Left lung (tissue), 4 donors: ENCODE measurements at regions not wholly inside any gene's neighbourhood (a gene's known extent, or its start where the extent isn't known, plus 50 kb on each side); places are given as distances from the start of the nearest gene placed in this dataset.

Experiments
- ATAC-seq: fragments of 200-7000 bp; cut with Tn5 transposase; one replicate; pipeline ENCODE4 v1.9.1; 2020; ENCODE audit warnings: moderate library complexity
- DNase-seq, 4 donors: peaks; one replicate each; pipeline ENCODE4 v3.0.0-alpha.2; 2013 to 2020
- H3K27ac ChIP-seq, 2 donors: fragments of 200-600 bp; sonication (generic) in 1 of 2; one replicate each; pipeline versions ENCODE4 v1.5.0 to v1.8.0; 2020 to 2021
- H3K27me3 ChIP-seq, 2 donors: fragments of 200-600 bp; sonication (generic) in 1 of 2; one replicate each; pipeline versions ENCODE4 v1.5.0 to v1.8.0; 2020 to 2021
- H3K36me3 ChIP-seq, 2 donors: fragments of 200-600 bp; sonication (generic) in 1 of 2; one replicate each; pipeline versions ENCODE4 v1.5.0 to v1.8.0; 2020 to 2021
- H3K4me1 ChIP-seq, 2 donors: fragments of 200-600 bp; one replicate each; pipeline ENCODE4 v1.8.0; 2021
- H3K4me3 ChIP-seq, 2 donors: fragments of 200-600 bp; sonication (generic) in 1 of 2; one replicate each; pipeline versions ENCODE4 v1.5.0 to v1.8.0; 2020 to 2021; ENCODE audit warnings: mild to moderate bottlenecking in 1 of 2
- H3K9me3 ChIP-seq, 2 donors: fragments of 200-600 bp; sonication (generic) in 1 of 2; one replicate each; pipeline versions ENCODE4 v1.5.0 to v1.8.0; 2020 to 2021
- CTCF ChIP-seq, 2 donors: fragments of 200-600 bp; sonication (generic) in 1 of 2; IDR thresholded peaks; one replicate each; pipeline versions ENCODE4 v1.5.0 to v1.8.0; 2021; ENCODE audit warnings: antibody characterized with exemption in 2 of 2
- intact Hi-C, 2 donors: fragments of 100-400 bp; cut with DNase I; formaldehyde crosslinking; loops; one replicate each; pipeline versions ENCODE4 v1.11.2 to v1.14.2; 2022
- donor health status: DM: no; HTN: yes; CAD: no.
- donor health status: DM: no; HTN: no; CAD: no.

- Histone ChIP-seq H3K27ac (no peak overlapping the region), H3K4me3 (no peak overlapping the region), H3K4me1 (no peaks in the 10 kb centered on the region), H3K36me3 (no peaks in the 10 kb centered on the region), H3K27me3 (no peaks in the 10 kb centered on the region), H3K9me3 (no peaks in the 10 kb centered on the region)
- intact Hi-C loops: no loop called here
- ATAC-seq (no peak), DNase-seq (no peak)
- no peak for TF ChIP-seq CTCF (IDR thresholded peaks at IDR 0.05)
Measured at GRCh38 chr10:33045421-33045820, 87.4 kb upstream of the ITGB1 start.

GRCh38 chr10:33042565-33042964 is 84.5 kb upstream of the ITGB1 start:
- Histone ChIP-seq H3K27ac (no peak overlapping the region), H3K4me1 (no peaks in the 10 kb centered on the region), H3K4me3 (no peak overlapping the region), H3K9me3 (no peaks in the 10 kb centered on the region), H3K36me3 (no peaks in the 10 kb centered on the region), H3K27me3 (no peaks in the 10 kb centered on the region)
- intact Hi-C loops: no loop called here
- DNase-seq (no peak), ATAC-seq (no peak)
- no peak for TF ChIP-seq CTCF (IDR thresholded peaks at IDR 0.05)

GRCh38 chr10:33041783-33042437 is 83.9 kb upstream of the ITGB1 start:
- Histone ChIP-seq H3K4me3 (no peak overlapping the region), H3K27me3 (no peaks in the 10 kb centered on the region), H3K4me1 (no peaks in the 10 kb centered on the region), H3K36me3 (no peaks in the 10 kb centered on the region), H3K9me3 (no peaks in the 10 kb centered on the region), H3K27ac (no peak overlapping the region)
- no peak for DNase-seq
- no peak for TF ChIP-seq CTCF (IDR thresholded peaks at IDR 0.05)
- intact Hi-C loops: no loop called here
- no peak for ATAC-seq

GRCh38 chr10:33040436-33040835 is 82.4 kb upstream of the ITGB1 start:
- Histone ChIP-seq H3K27me3 (no peaks in the 10 kb centered on the region), H3K27ac (no peak overlapping the region), H3K4me3 (no peak overlapping the region), H3K36me3 (no peaks in the 10 kb centered on the region), H3K9me3 (no peaks in the 10 kb centered on the region), H3K4me1 (no peaks in the 10 kb centered on the region)
- TF ChIP-seq CTCF (IDR thresholded peaks at IDR 0.05): no peak
- no peak for DNase-seq
- intact Hi-C loops: no loop called here
- ATAC-seq: no peak

GRCh38 chr10:33039181-33039580 is 81.2 kb upstream of the ITGB1 start:
- no peaks in the 10 kb centered on the region for H3K4me1 ChIP-seq
- peak; percentile 90 for ATAC-seq
- H3K27ac ChIP-seq: peak overlapping the region in 1 of 2 donors; percentile 4
- intact Hi-C loops: no loop called here
- TF ChIP-seq CTCF (IDR thresholded peaks at IDR 0.05): no peak
- no peak for DNase-seq
- H3K36me3 ChIP-seq: no peaks in the 10 kb centered on the region
- H3K4me3 ChIP-seq: no peak overlapping the region
- H3K27me3 ChIP-seq: no peaks in the 10 kb centered on the region
- H3K9me3 ChIP-seq: no peaks in the 10 kb centered on the region
